ENCODE measurements at regions not wholly inside any gene's neighbourhood (a gene's known extent, or its start where the extent isn't known, plus 50 kb on each side); places are given as distances from the start of the nearest gene placed in this dataset.

GRCh38 chr11:104366321-104366734 lies 202.4 kb upstream of the PDGFD start (continued):
- TF ChIP-seq, protein P1, sequence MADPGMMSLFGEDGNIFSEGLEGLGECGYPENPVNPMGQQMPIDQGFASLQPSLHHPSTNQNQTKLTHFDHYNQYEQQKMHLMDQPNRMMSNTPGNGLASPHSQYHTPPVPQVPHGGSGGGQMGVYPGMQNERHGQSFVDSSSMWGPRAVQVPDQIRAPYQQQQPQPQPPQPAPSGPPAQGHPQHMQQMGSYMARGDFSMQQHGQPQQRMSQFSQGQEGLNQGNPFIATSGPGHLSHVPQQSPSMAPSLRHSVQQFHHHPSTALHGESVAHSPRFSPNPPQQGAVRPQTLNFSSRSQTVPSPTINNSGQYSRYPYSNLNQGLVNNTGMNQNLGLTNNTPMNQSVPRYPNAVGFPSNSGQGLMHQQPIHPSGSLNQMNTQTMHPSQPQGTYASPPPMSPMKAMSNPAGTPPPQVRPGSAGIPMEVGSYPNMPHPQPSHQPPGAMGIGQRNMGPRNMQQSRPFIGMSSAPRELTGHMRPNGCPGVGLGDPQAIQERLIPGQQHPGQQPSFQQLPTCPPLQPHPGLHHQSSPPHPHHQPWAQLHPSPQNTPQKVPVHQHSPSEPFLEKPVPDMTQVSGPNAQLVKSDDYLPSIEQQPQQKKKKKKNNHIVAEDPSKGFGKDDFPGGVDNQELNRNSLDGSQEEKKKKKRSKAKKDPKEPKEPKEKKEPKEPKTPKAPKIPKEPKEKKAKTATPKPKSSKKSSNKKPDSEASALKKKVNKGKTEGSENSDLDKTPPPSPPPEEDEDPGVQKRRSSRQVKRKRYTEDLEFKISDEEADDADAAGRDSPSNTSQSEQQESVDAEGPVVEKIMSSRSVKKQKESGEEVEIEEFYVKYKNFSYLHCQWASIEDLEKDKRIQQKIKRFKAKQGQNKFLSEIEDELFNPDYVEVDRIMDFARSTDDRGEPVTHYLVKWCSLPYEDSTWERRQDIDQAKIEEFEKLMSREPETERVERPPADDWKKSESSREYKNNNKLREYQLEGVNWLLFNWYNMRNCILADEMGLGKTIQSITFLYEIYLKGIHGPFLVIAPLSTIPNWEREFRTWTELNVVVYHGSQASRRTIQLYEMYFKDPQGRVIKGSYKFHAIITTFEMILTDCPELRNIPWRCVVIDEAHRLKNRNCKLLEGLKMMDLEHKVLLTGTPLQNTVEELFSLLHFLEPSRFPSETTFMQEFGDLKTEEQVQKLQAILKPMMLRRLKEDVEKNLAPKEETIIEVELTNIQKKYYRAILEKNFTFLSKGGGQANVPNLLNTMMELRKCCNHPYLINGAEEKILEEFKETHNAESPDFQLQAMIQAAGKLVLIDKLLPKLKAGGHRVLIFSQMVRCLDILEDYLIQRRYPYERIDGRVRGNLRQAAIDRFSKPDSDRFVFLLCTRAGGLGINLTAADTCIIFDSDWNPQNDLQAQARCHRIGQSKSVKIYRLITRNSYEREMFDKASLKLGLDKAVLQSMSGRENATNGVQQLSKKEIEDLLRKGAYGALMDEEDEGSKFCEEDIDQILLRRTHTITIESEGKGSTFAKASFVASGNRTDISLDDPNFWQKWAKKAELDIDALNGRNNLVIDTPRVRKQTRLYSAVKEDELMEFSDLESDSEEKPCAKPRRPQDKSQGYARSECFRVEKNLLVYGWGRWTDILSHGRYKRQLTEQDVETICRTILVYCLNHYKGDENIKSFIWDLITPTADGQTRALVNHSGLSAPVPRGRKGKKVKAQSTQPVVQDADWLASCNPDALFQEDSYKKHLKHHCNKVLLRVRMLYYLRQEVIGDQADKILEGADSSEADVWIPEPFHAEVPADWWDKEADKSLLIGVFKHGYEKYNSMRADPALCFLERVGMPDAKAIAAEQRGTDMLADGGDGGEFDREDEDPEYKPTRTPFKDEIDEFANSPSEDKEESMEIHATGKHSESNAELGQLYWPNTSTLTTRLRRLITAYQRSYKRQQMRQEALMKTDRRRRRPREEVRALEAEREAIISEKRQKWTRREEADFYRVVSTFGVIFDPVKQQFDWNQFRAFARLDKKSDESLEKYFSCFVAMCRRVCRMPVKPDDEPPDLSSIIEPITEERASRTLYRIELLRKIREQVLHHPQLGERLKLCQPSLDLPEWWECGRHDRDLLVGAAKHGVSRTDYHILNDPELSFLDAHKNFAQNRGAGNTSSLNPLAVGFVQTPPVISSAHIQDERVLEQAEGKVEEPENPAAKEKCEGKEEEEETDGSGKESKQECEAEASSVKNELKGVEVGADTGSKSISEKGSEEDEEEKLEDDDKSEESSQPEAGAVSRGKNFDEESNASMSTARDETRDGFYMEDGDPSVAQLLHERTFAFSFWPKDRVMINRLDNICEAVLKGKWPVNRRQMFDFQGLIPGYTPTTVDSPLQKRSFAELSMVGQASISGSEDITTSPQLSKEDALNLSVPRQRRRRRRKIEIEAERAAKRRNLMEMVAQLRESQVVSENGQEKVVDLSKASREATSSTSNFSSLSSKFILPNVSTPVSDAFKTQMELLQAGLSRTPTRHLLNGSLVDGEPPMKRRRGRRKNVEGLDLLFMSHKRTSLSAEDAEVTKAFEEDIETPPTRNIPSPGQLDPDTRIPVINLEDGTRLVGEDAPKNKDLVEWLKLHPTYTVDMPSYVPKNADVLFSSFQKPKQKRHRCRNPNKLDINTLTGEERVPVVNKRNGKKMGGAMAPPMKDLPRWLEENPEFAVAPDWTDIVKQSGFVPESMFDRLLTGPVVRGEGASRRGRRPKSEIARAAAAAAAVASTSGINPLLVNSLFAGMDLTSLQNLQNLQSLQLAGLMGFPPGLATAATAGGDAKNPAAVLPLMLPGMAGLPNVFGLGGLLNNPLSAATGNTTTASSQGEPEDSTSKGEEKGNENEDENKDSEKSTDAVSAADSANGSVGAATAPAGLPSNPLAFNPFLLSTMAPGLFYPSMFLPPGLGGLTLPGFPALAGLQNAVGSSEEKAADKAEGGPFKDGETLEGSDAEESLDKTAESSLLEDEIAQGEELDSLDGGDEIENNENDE (IDR thresholded peaks at IDR 0.05; ENCODE audit: insufficient replicate concordance, low read length): no peak
- no peak for TF ChIP-seq SP1 (IDR thresholded peaks at IDR 0.05; ENCODE audit: low read depth, low read length)
- no peak for TF ChIP-seq CHD1 (IDR thresholded peaks at IDR 0.05; ENCODE audit: low read depth, low read length)
- TF ChIP-seq TAF7 (optimal IDR thresholded peaks at IDR 0.05; ENCODE audit: borderline replicate concordance, low read depth, low read length): no peak
- no peak for TF ChIP-seq CEBPB (IDR thresholded peaks at IDR 0.05; ENCODE audit: low read depth, low read length)
- no peak for TF ChIP-seq CHD2 (IDR thresholded peaks at IDR 0.05; ENCODE audit: low read length)
- no peak for TF ChIP-seq HDAC2 (IDR thresholded peaks at IDR 0.05; ENCODE audit: borderline replicate concordance in 1 of 2, low read depth in 2 of 2, low read length in 2 of 2)

Data from H1 (cell line).